GM18858 (cell line): ENCODE measurements at regions not wholly inside any gene's neighbourhood (a gene's known extent, or its start where the extent isn't known, plus 50 kb on each side); places are given as distances from the start of the nearest gene placed in this dataset.
"Not testable (repeated sequence)": the region's sequence is repeated elsewhere in the genome, so short reads cannot be mapped to it uniquely, and the experiment has no call there.

Experiments used
- ATAC-seq: cut with Tn5 transposase; IDR thresholded peaks from one replicate; pipeline ENCODE4 v1.9.1; 2021; ENCODE audit not compliant: unreplicated experiment

GRCh38 chr5:152456815-152457443, 51.9 kb upstream of the NMUR2 start:
- peak; percentile 47 for ATAC-seq

GRCh38 chr5:152462021-152462721, 57.1 kb upstream of the NMUR2 start:
- peak; percentile 93 for ATAC-seq

- ATAC-seq: no peak
Observed at GRCh38 chr5:152464048-152464447, 59.0 kb upstream of the NMUR2 start.

- no peak for ATAC-seq
Observed at GRCh38 chr5:152465140-152465539, 60.1 kb upstream of the NMUR2 start.

GRCh38 chr5:152466085-152466745, 61.1 kb upstream of the NMUR2 start:
- no peak for ATAC-seq

- no peak for ATAC-seq
Observed at GRCh38 chr5:152470167-152470566, 65.1 kb upstream of the NMUR2 start.

GRCh38 chr5:152472083-152472482, 67.0 kb upstream of the NMUR2 start:
- no peak for ATAC-seq

GRCh38 chr5:152474961-152475360, 69.9 kb upstream of the NMUR2 start:
- no peak for ATAC-seq

- no peak for ATAC-seq
Observed at GRCh38 chr5:152477536-152477935, 72.5 kb upstream of the NMUR2 start.

- not testable (repeated sequence) for ATAC-seq
Observed at GRCh38 chr5:152479866-152480265, 74.8 kb upstream of the NMUR2 start.

GRCh38 chr5:152480677-152481076, 75.6 kb upstream of the NMUR2 start:
- peak; percentile 86 for ATAC-seq

GRCh38 chr5:152487130-152487529, 82.1 kb upstream of the NMUR2 start:
- ATAC-seq: no peak

- no peak for ATAC-seq
Observed at GRCh38 chr5:152488869-152489268, 83.8 kb upstream of the NMUR2 start.

- no peak for ATAC-seq
Observed at GRCh38 chr5:152499814-152500535, 94.9 kb upstream of the NMUR2 start.

- ATAC-seq: no peak
Observed at GRCh38 chr5:152501294-152501693, 96.2 kb upstream of the NMUR2 start.

GRCh38 chr5:152503206-152503605, 98.1 kb upstream of the NMUR2 start:
- ATAC-seq: no peak

GRCh38 chr5:152505442-152506042, 100.5 kb upstream of the NMUR2 start:
- ATAC-seq: peak; percentile 90

GRCh38 chr5:152511120-152511519, 106.0 kb upstream of the NMUR2 start:
- no peak for ATAC-seq

- no peak for ATAC-seq
Observed at GRCh38 chr5:152511531-152512132, 106.6 kb upstream of the NMUR2 start.

- ATAC-seq: no peak
Observed at GRCh38 chr5:152514827-152515397, 109.8 kb upstream of the NMUR2 start.
